Left lung (tissue), 4 donors: ENCODE measurements at regions not wholly inside any gene's neighbourhood (a gene's known extent, or its start where the extent isn't known, plus 50 kb on each side); places are given as distances from the start of the nearest gene placed in this dataset.
A peak's percentile ranks its signal among the peaks of the same experiment; 100 is the strongest.

ENCODE experiments used
- ATAC-seq: fragments of 200-7000 bp; cut with Tn5 transposase; one replicate; pipeline ENCODE4 v1.9.1; 2020; ENCODE audit warnings: moderate library complexity
- DNase-seq, 4 donors: peaks; one replicate each; pipeline ENCODE4 v3.0.0-alpha.2; 2013 to 2020
- H3K27ac ChIP-seq, 2 donors: fragments of 200-600 bp; sonication (generic) in 1 of 2; one replicate each; pipeline versions ENCODE4 v1.5.0 to v1.8.0; 2020 to 2021
- H3K27me3 ChIP-seq, 2 donors: fragments of 200-600 bp; sonication (generic) in 1 of 2; one replicate each; pipeline versions ENCODE4 v1.5.0 to v1.8.0; 2020 to 2021
- H3K36me3 ChIP-seq, 2 donors: fragments of 200-600 bp; sonication (generic) in 1 of 2; one replicate each; pipeline versions ENCODE4 v1.5.0 to v1.8.0; 2020 to 2021
- H3K4me1 ChIP-seq, 2 donors: fragments of 200-600 bp; one replicate each; pipeline ENCODE4 v1.8.0; 2021
- H3K4me3 ChIP-seq, 2 donors: fragments of 200-600 bp; sonication (generic) in 1 of 2; one replicate each; pipeline versions ENCODE4 v1.5.0 to v1.8.0; 2020 to 2021; ENCODE audit warnings: mild to moderate bottlenecking in 1 of 2
- H3K9me3 ChIP-seq, 2 donors: fragments of 200-600 bp; sonication (generic) in 1 of 2; one replicate each; pipeline versions ENCODE4 v1.5.0 to v1.8.0; 2020 to 2021
- CTCF ChIP-seq, 2 donors: fragments of 200-600 bp; sonication (generic) in 1 of 2; IDR thresholded peaks; one replicate each; pipeline versions ENCODE4 v1.5.0 to v1.8.0; 2021; ENCODE audit warnings: antibody characterized with exemption in 2 of 2
- intact Hi-C, 2 donors: fragments of 100-400 bp; cut with DNase I; formaldehyde crosslinking; loops; one replicate each; pipeline versions ENCODE4 v1.11.2 to v1.14.2; 2022
- donor health status: DM: no; HTN: yes; CAD: no.
- donor health status: DM: no; HTN: no; CAD: no.

DNA sequence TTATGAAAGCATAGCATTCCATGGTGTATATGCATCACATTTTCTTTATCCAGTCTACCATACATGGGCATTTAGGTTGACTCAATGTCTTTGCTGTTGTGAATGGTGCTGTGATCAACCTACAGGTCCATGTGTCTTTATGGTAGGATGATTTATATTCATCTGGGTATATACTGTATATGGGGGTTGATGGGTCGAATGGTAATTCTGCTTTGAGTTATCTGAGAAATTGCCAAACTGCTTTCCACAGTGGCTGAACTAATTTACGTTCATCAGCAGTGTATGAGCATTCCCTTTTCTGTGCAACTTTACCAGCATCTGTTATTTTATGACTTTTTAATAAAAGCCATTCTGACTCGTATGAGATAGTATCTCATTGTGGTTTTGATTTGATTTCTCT, 662.4 kb upstream of the BCHE start:
- no peaks in the 10 kb centered on the region for H3K4me1 ChIP-seq
- intact Hi-C loops = no loop called here
- H3K27me3 ChIP-seq = no peaks in the 10 kb centered on the region
- DNase-seq = no peak
- H3K27ac ChIP-seq = no peak overlapping the region
- no peaks in the 10 kb centered on the region for H3K36me3 ChIP-seq
- no peak for ATAC-seq
- no peak for TF ChIP-seq CTCF (IDR thresholded peaks at IDR 0.05)
- peaks cover 0 to 6% of the 10 kb centered on the region in 2 donors for H3K9me3 ChIP-seq
- H3K4me3 ChIP-seq = no peak overlapping the region

DNA sequence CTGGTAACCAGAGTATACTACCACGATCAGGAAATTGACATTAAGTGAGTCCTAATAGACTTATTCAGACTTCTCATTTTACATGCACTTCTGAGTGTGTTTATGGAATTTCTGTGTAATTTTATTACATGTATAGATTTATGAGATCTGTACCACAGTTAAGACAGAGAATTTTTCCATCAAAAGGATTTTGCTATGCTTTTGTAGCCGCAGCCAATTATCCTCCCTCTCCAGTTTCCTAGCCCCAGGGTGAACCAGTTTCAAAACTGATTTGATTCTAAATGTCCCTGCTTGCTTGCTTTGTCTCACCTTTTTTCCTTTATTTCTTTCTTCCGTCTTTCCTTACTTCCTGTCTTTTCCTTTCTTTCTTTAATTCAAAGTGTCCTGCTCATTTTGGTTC, 661.2 kb upstream of the BCHE start:
- Histone ChIP-seq H3K9me3 (peaks cover 0 to under 1% of the 10 kb centered on the region in 2 donors), H3K36me3 (no peaks in the 10 kb centered on the region), H3K27me3 (no peaks in the 10 kb centered on the region), H3K4me1 (no peaks in the 10 kb centered on the region), H3K4me3 (no peak overlapping the region), H3K27ac (no peak overlapping the region)
- no peak for DNase-seq
- no peak for TF ChIP-seq CTCF (IDR thresholded peaks at IDR 0.05)
- ATAC-seq = no peak
- intact Hi-C loops = no loop called here

GRCh38 chr3:166489826-166490225, 652.6 kb upstream of the BCHE start:
- Histone ChIP-seq H3K4me3 (no peak overlapping the region), H3K9me3 (peaks cover 0 to 4% of the 10 kb centered on the region in 2 donors), H3K27ac (no peak overlapping the region), H3K4me1 (no peaks in the 10 kb centered on the region), H3K36me3 (no peaks in the 10 kb centered on the region), H3K27me3 (no peaks in the 10 kb centered on the region)
- no peak for TF ChIP-seq CTCF (IDR thresholded peaks at IDR 0.05)
- ATAC-seq (no peak), DNase-seq (no peak)
- intact Hi-C loops = no loop called here

DNA sequence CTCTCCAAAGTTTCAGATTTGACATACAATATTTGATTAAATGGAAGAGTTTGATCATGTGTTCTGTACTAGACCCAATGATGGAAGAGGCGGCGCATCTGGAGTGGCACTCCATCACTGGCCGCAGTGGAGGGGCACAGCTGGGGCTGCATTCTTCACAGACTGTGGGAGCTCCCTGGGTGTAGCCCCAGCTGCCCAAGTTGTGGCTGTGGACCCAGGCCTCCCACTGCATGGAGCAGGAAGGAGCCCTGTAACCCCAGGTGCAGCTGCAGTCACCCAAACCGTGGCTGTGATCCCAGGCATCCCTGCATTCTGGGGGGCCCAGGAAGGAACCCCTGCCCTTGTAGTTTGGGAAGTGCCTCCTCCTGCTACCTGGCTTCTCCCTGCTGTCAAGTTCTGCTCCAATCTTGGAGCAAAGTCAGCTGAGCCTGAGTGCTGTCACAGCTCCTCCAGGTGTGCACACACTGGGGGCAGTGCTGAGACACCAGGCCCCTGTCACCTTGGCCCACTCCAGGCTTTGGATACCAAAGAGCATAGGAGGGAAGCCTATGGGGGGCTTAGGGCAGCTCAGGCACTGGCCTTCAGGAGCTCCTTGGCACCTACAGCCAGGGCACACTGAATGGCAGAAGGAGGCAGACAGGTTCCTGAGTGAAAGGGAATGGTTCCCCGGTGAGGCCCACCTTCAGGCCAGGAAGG, 651.9 kb upstream of the BCHE start:
- Histone ChIP-seq H3K4me3 (no peak overlapping the region), H3K36me3 (no peaks in the 10 kb centered on the region), H3K4me1 (no peaks in the 10 kb centered on the region), H3K27ac (no peak overlapping the region), H3K27me3 (no peaks in the 10 kb centered on the region), H3K9me3 (peaks cover 0 to 4% of the 10 kb centered on the region in 2 donors)
- intact Hi-C loops = no loop called here
- peak in 1 of 4 donors; percentile 49 for DNase-seq
- no peak for ATAC-seq
- no peak for TF ChIP-seq CTCF (IDR thresholded peaks at IDR 0.05)

GRCh38 chr3:166484470-166484869, 647.2 kb upstream of the BCHE start:
- Histone ChIP-seq H3K4me1 (no peaks in the 10 kb centered on the region), H3K27me3 (no peaks in the 10 kb centered on the region), H3K4me3 (no peak overlapping the region), H3K9me3 (peaks cover 0 to 2% of the 10 kb centered on the region in 2 donors), H3K27ac (no peak overlapping the region), H3K36me3 (no peaks in the 10 kb centered on the region)
- DNase-seq (no peak), ATAC-seq (no peak)
- intact Hi-C loops = no loop called here
- no peak for TF ChIP-seq CTCF (IDR thresholded peaks at IDR 0.05)
